ENCODE measurements at regions not wholly inside any gene's neighbourhood (a gene's known extent, or its start where the extent isn't known, plus 50 kb on each side); places are given as distances from the start of the nearest gene placed in this dataset.

- no peak for TF ChIP-seq CTCF (IDR thresholded peaks at IDR 0.05)
- TF ChIP-seq EZH2 (IDR thresholded peaks at IDR 0.05), result no peak
- no peak for TF ChIP-seq EZH2phosphoT487 (IDR thresholded peaks at IDR 0.05)
These were observed 243.7 kb downstream of the SLC16A7 start for GRCh38 chr12:59839514-59839913.
